Central memory CD8-positive, alpha-beta T cell (primary cell): ENCODE measurements at regions not wholly inside any gene's neighbourhood (a gene's known extent, or its start where the extent isn't known, plus 50 kb on each side); places are given as distances from the start of the nearest gene placed in this dataset.
"Not testable (repeated sequence)": the region's sequence is repeated elsewhere in the genome, so short reads cannot be mapped to it uniquely, and the experiment has no call there.

ENCODE experiments used
- ATAC-seq: fragments of 150-1000 bp; cut with Tn5 transposase; replicated peaks from 2 replicates; pipeline ENCODE4 v1.10.0; 2022; ENCODE audit warnings: mild to moderate bottlenecking, moderate FRiP score, moderate number of reproducible peaks; ENCODE audit not compliant: poor library complexity, severe bottlenecking; ENCODE audit errors: extremely low read depth
- DNase-seq, 2 donors: peaks; one replicate each; pipeline ENCODE4 v3.0.0; 2021; ENCODE audit warnings: low spot score in 2 of 2
- H3K27ac Mint-ChIP-seq: one replicate; pipeline ENCODE4 v1.8.0; 2022; ENCODE audit warnings: low read depth, mild to moderate bottlenecking, moderate library complexity, mixed read lengths
- H3K27me3 Mint-ChIP-seq: one replicate; pipeline ENCODE4 v1.8.0; 2022; ENCODE audit warnings: mixed read lengths
- H3K36me3 Mint-ChIP-seq: one replicate; pipeline ENCODE4 v1.8.0; 2022; ENCODE audit warnings: mild to moderate bottlenecking, moderate library complexity, mixed read lengths; ENCODE audit not compliant: insufficient read depth
- H3K4me1 Mint-ChIP-seq: one replicate; pipeline ENCODE4 v1.8.0; 2022; ENCODE audit warnings: mixed read lengths
- H3K4me3 Mint-ChIP-seq: one replicate; pipeline ENCODE4 v1.8.0; 2022; ENCODE audit warnings: mild to moderate bottlenecking, moderate library complexity, mixed read lengths
- H3K9me3 Mint-ChIP-seq: one replicate; pipeline ENCODE4 v1.8.0; 2022; ENCODE audit warnings: mixed read lengths

DNA sequence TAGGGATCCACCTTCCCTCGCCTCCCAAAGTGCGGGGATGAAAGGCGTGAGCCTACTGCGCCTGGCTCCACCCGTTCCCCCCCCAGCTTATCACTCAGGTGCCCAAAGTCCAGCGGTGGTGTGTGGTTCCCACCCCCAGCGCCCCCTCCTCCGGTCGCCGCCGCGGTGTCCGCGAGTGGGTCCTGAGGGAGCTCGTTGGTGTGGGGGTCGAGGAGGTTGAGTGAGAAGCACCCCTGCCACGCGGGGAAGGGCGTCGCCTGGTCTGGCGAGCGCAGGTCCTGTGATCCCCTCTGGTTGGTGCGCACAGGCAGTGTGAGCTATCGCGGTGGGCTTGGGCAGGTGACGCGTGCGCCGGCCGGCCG, 3900.6 kb upstream of the OR11H1 start:
- H3K36me3 Mint-ChIP-seq: peaks cover 3% of the 10 kb centered on the region

DNA sequence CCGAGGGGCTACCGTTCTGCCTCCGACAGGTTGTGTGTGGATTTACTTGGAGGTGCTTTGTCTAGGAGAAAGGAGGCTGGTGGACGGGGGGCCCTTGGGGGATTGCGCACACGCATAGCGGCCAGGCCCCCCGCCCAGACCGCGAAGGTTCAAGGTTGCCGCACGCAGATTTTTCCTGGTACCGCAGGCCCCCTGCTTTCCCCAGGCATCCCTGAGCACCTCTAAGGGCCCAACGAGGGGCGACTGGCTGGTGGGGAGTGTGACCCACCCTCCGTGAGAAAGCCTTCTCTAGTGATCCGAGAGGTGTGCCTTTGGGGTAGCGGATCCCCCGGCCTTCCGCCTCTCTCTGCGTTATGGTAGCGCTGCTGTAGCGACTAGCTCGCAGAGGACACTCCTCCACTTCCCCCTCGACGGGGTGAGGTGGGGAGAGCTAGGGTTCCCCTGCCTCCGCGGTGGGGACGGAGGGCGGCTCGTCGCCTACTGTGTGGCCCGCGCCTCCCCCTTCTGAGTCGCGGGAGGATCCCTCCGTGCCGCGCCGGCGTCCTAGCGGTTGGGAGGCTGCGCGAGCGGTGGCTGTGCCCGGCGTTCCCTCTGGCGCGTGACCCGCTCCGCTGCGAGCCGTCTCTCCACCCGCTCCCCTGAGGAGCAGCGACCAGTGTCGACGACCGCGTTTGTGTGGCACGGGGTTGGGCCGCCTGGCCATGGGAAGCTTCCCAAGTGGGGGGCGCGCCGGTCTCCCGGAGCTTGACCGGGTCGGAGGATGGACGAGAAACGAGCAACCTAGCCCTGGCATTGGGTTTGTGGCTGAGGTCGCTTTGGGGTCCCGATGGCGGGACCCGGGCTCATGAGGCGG, 3900.0 kb upstream of the OR11H1 start:
- H3K27ac Mint-ChIP-seq: no peak overlapping the region
- H3K4me1 Mint-ChIP-seq: no peaks in the 10 kb centered on the region
- DNase-seq (no peak), ATAC-seq (peak; percentile 32)
- no peaks in the 10 kb centered on the region for H3K27me3 Mint-ChIP-seq
- peaks cover 3% of the 10 kb centered on the region for H3K36me3 Mint-ChIP-seq
- H3K9me3 Mint-ChIP-seq: peaks cover 19% of the 10 kb centered on the region
- no peak overlapping the region for H3K4me3 Mint-ChIP-seq

More for the DNA sequence above, 3900.6 kb upstream of the OR11H1 start:
- DNase-seq (no peak), ATAC-seq (no peak)
- H3K4me3 Mint-ChIP-seq: no peak overlapping the region
- peaks cover 19% of the 10 kb centered on the region for H3K9me3 Mint-ChIP-seq
- H3K27ac Mint-ChIP-seq: no peak overlapping the region
- no peaks in the 10 kb centered on the region for H3K27me3 Mint-ChIP-seq
- no peaks in the 10 kb centered on the region for H3K4me1 Mint-ChIP-seq

DNA sequence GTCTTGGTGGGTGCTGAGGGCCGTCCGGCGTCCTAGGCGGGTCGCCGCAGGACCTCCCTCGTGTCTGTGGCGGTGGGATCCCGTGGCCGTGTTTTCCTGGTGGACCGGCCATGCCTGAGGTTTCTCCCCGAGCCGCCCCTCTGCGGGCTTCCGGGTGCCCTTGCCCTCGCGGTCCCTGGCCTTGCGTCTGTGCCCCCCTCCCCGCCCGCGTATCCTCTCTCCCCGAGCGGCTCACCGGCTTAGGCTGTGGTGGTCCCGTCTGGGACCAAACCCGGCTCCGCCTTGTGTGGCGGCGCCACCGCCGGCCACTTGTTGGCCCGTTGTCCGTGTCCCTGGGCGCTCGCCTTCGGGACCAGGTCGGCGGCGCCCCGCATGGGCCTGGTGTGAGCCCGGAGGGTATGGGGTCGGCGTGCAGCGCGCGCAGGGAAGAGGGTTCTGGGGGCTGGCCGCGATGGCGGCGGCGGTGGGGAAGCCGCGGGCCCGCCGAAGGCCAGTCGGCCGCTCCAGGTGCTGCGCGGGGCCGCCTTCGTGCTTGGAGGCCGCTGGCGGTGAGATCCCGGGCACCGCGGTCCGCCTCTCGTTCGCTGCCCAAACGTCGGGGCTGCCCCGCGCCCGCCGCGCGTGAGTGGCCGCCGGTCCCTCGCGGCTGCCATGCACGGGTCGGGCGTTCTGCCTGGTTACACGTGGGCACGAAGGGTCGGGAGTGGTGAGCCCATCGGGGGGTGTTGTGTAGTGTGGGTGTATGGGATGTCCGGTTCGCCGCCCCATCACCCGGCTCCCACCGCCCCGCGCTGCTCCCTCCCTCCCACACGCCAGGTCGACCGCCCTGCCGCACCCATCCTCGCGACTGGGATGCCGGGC, 3899.1 kb upstream of the OR11H1 start:
- Mint-ChIP-seq H3K4me3 (no peak overlapping the region), H3K36me3 (peaks cover 3% of the 10 kb centered on the region), H3K27me3 (no peaks in the 10 kb centered on the region), H3K4me1 (no peaks in the 10 kb centered on the region), H3K27ac (no peak overlapping the region), H3K9me3 (peaks cover 19% of the 10 kb centered on the region)
- DNase-seq: no peak
- peak; percentile 10 for ATAC-seq

DNA sequence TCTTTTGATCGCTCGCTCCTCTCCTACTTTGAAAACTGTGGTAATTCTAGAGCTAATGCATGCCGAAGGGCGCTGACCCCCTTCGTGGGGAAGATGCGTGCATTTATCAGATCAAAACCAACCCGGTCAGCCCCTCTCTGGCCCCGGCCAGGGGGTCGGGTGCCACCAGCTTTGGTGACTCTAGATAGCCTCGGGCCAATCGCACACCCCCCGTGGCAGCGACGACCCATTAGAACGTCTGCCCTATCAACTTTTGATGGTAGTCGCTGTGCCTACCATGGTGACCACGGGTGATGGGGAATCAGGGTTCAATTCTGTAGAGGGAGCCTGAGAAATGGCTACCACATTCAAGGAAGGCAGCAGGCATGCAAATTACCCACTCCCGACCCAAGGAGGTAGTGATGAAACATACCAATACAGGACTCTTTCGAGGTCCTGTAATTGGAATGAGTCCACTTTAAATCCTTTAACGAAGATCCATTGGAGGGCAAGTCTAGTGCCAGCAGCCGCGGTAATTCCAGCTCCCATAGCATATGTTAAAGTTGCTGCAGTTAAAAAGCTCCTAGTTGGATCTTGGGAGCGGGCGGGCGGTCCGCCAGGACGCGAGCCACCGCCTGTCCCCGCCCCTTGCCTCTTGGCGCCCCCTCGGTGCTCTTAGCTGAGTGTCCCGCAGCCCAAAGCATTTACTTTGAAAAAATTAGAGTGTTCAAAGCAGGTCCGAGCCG, 3898.2 kb upstream of the OR11H1 start:
- no peak overlapping the region for H3K4me3 Mint-ChIP-seq
- H3K9me3 Mint-ChIP-seq: peaks cover 14% of the 10 kb centered on the region
- H3K27me3 Mint-ChIP-seq: no peaks in the 10 kb centered on the region
- DNase-seq (no peak), ATAC-seq (no peak)
- H3K36me3 Mint-ChIP-seq: peaks cover 3% of the 10 kb centered on the region
- no peaks in the 10 kb centered on the region for H3K4me1 Mint-ChIP-seq
- H3K27ac Mint-ChIP-seq: no peak overlapping the region

DNA sequence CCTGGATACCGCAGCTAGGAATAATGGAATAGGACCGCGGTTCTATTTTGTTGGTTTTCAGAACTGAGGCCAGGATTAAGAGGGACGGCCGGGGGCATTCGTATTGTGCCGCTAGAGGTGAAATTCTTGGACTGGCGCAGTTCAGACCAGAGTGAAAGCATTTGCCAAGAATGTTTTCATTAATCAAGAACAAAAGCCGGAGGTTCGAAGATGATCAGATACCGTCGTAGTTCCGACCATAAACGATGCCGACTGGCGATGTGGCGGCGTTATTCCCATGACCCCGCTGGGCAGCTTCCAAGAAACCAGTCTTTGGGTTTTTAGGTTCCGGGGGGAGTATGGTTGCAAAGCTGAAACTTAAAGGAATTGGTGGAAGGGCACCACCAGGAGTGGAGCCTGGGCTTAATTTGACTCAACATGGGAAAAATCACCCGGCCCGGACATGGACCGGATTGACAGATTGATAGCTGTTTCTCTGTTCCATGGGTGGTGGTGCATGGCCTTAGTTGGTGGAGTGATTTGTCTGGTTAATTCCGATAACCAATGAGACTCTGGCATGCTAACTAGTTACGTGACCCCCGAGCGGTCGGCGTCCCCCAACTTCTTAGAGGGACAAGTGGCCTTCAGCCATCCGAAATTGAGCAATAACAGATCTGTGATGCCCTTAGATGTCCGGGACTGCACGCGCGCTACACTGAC, 3897.5 kb upstream of the OR11H1 start:
- H3K9me3 Mint-ChIP-seq: peaks cover 14% of the 10 kb centered on the region
- H3K4me1 Mint-ChIP-seq, DNase-seq, H3K4me3 Mint-ChIP-seq, H3K36me3 Mint-ChIP-seq, ATAC-seq, H3K27me3 Mint-ChIP-seq, H3K27ac Mint-ChIP-seq: not testable (repeated sequence)
